ENCODE measurements at regions not wholly inside any gene's neighbourhood (a gene's known extent, or its start where the extent isn't known, plus 50 kb on each side); places are given as distances from the start of the nearest gene placed in this dataset.

DNA sequence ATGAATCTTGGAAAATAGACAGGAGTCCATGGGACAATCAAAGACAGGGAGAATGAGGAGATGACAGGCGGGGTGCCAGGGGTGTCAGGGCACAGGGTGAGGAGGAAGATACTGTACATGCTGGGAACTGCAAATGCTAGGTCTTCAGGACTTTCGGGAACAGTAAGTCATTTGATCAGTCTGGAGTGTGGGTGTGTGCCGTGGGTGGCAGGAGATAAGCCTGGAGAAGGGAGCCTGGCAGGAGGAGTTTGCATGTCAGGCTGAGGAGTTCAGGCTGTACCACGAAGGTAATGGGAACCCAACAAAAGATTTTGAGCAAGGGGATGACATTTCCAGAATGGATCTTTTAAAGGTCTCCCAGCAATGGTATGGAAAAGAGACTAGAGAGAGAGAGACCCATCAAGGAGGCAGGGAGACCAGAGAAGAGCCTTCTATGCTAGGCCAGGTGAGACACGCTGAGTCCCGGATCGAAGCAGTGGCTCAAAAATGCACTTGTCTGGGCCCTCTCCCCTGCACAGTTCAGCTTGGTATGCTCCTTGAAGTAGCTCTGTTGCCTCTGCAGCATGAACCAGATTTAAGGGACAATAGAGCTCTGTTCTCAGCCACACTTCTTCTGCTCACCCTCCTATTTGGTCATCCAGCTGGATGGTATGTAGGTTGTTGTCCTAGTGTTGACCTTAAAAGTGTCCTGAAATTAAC lies 77.0 kb upstream of the FER start:
- ChIA-PET POLR2A (interaction anchor here (1.0 kb wide), 1 partner anchor 58 kb away, joined by 4 read pairs; no protein-coding TSS in a partner anchor), CTCF (interaction anchor here (1.4 kb wide), 1 partner anchor 10 kb away, joined by 4 read pairs; no protein-coding TSS in a partner anchor)
- no peak for DNase-seq (ENCODE audit: extremely low spot score)
- TF ChIP-seq ZNF384 (IDR thresholded peaks at IDR 0.05), result no peak
- TF ChIP-seq FOXA1 (IDR thresholded peaks at IDR 0.05), result no peak
- no peak for TF ChIP-seq HDGF (IDR thresholded peaks at IDR 0.05; ENCODE audit: borderline replicate concordance)
- no peak for TF ChIP-seq NFRKB (IDR thresholded peaks at IDR 0.05)
- no peak for TF ChIP-seq TARDBP (IDR thresholded peaks at IDR 0.05)
- TF ChIP-seq, protein P1, sequence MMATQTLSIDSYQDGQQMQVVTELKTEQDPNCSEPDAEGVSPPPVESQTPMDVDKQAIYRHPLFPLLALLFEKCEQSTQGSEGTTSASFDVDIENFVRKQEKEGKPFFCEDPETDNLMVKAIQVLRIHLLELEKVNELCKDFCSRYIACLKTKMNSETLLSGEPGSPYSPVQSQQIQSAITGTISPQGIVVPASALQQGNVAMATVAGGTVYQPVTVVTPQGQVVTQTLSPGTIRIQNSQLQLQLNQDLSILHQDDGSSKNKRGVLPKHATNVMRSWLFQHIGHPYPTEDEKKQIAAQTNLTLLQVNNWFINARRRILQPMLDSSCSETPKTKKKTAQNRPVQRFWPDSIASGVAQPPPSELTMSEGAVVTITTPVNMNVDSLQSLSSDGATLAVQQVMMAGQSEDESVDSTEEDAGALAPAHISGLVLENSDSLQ (IDR thresholded peaks at IDR 0.05), result no peak
- no peak for TF ChIP-seq CTBP1 (IDR thresholded peaks at IDR 0.05; ENCODE audit: borderline replicate concordance)
- no peak for TF ChIP-seq L3MBTL2 (conservative IDR thresholded peaks at IDR 0.05)
- no peak for TF ChIP-seq BHLHE40 (IDR thresholded peaks at IDR 0.05; ENCODE audit: borderline replicate concordance)
- TF ChIP-seq LEF1 (IDR thresholded peaks at IDR 0.05; ENCODE audit: borderline replicate concordance), result no peak
- no peak for TF ChIP-seq ARNT (IDR thresholded peaks at IDR 0.05)
- TF ChIP-seq FOXM1 (IDR thresholded peaks at IDR 0.05; ENCODE audit: borderline replicate concordance), result no peak
- no peak for TF ChIP-seq ELF4 (IDR thresholded peaks at IDR 0.05)
- no peak for TF ChIP-seq FOXK2 (IDR thresholded peaks at IDR 0.05)

DNA sequence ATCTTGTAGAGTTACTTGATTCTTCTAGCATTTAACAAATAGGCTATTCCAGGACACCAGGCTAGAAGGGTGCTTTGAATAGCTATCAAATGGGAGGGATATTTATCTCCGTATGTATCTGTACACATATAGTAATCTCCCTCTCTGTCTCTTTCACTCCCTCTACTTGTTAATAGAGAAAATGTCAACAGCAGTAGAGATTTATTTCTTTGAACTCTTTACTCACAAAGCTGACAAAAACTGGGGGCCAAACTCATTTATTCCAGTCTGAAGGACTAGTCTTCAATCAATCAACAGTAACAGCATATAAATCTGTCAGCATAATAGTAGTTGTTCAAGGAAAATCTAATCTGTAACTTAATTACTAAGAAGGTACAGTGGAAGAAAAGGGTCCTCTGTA lies 78.2 kb upstream of the FER start:
- TF ChIP-seq FOXM1 (IDR thresholded peaks at IDR 0.05; ENCODE audit: borderline replicate concordance), result no peak
- no peak for TF ChIP-seq LEF1 (IDR thresholded peaks at IDR 0.05; ENCODE audit: borderline replicate concordance)
- no peak for TF ChIP-seq ELF4 (IDR thresholded peaks at IDR 0.05)
- TF ChIP-seq, protein P1 (IDR thresholded peaks at IDR 0.05), result peak; percentile 77
- no peak for DNase-seq (ENCODE audit: extremely low spot score)
- POLR2A ChIA-PET, result no interaction called here
- CTCF ChIA-PET, result no interaction called here

- no peak for DNase-seq (ENCODE audit: extremely low spot score)
- TF ChIP-seq HDGF (IDR thresholded peaks at IDR 0.05; ENCODE audit: borderline replicate concordance), result no peak
- TF ChIP-seq CTBP1 (IDR thresholded peaks at IDR 0.05; ENCODE audit: borderline replicate concordance), result no peak
- POLR2A ChIA-PET, result interaction anchor here (1.4 kb wide), 1 partner anchor 66 kb away, joined by 4 read pairs; no protein-coding TSS in a partner anchor
- CTCF ChIA-PET, result interaction anchor here (2.6 kb wide), 1 partner anchor 20 kb away, joined by 9 read pairs; no protein-coding TSS in a partner anchor
These were observed 86.0 kb upstream of the FER start for GRCh38 chr5:108661590-108662219.

GRCh38 chr5:108661024-108661423 lies 86.7 kb upstream of the FER start:
- TF ChIP-seq, protein P1 (IDR thresholded peaks at IDR 0.05), result peak; percentile 62
- TF ChIP-seq FOXK2 (IDR thresholded peaks at IDR 0.05) (no peak), ZNF384 (IDR thresholded peaks at IDR 0.05) (no peak)
- POLR2A ChIA-PET, result no interaction called here
- CTCF ChIA-PET, result interaction anchor here (2.6 kb wide), 1 partner anchor 19 kb away, joined by 9 read pairs; no protein-coding TSS in a partner anchor
- DNase-seq (ENCODE audit: extremely low spot score), result no peak

GRCh38 chr5:108660291-108660690 lies 87.4 kb upstream of the FER start:
- no peak for TF ChIP-seq HDGF (IDR thresholded peaks at IDR 0.05; ENCODE audit: borderline replicate concordance)
- no peak for TF ChIP-seq TARDBP (IDR thresholded peaks at IDR 0.05)
- TF ChIP-seq FOXA1 (IDR thresholded peaks at IDR 0.05), result no peak
- TF ChIP-seq, protein P1 (IDR thresholded peaks at IDR 0.05), result no peak
- no peak for TF ChIP-seq ZNF384 (IDR thresholded peaks at IDR 0.05)
- TF ChIP-seq NFRKB (IDR thresholded peaks at IDR 0.05), result no peak
- no peak for TF ChIP-seq LEF1 (IDR thresholded peaks at IDR 0.05; ENCODE audit: borderline replicate concordance)
- no peak for TF ChIP-seq CTBP1 (IDR thresholded peaks at IDR 0.05; ENCODE audit: borderline replicate concordance)
- no peak for TF ChIP-seq ELF4 (IDR thresholded peaks at IDR 0.05)
- TF ChIP-seq FOXM1 (IDR thresholded peaks at IDR 0.05; ENCODE audit: borderline replicate concordance), result no peak
- no peak for TF ChIP-seq SUZ12 (IDR thresholded peaks at IDR 0.05)
- TF ChIP-seq BHLHE40 (IDR thresholded peaks at IDR 0.05; ENCODE audit: borderline replicate concordance), result no peak
- no peak for TF ChIP-seq ARNT (IDR thresholded peaks at IDR 0.05)
- no peak for TF ChIP-seq SP1 (IDR thresholded peaks at IDR 0.05)
- no peak for DNase-seq (ENCODE audit: extremely low spot score)
- POLR2A ChIA-PET, result no interaction called here
- CTCF ChIA-PET, result no interaction called here

- TF ChIP-seq LEF1 (IDR thresholded peaks at IDR 0.05; ENCODE audit: borderline replicate concordance) (no peak), ARNT (IDR thresholded peaks at IDR 0.05) (no peak), TARDBP (IDR thresholded peaks at IDR 0.05) (no peak), CTBP1 (IDR thresholded peaks at IDR 0.05; ENCODE audit: borderline replicate concordance) (no peak), ZNF384 (IDR thresholded peaks at IDR 0.05) (no peak), BHLHE40 (IDR thresholded peaks at IDR 0.05; ENCODE audit: borderline replicate concordance) (no peak), ELF4 (IDR thresholded peaks at IDR 0.05) (no peak), SP1 (IDR thresholded peaks at IDR 0.05) (no peak), FOXM1 (IDR thresholded peaks at IDR 0.05; ENCODE audit: borderline replicate concordance) (no peak)
- no peak for DNase-seq (ENCODE audit: extremely low spot score)
- ChIA-PET CTCF (no interaction called here), POLR2A (no interaction called here)
These were observed 88.2 kb upstream of the FER start for GRCh38 chr5:108659531-108659930.

Measured in HEK293T (cell line).